NCI-H1092 (cell line): ENCODE measurements at regions not wholly inside any gene's neighbourhood (a gene's known extent, or its start where the extent isn't known, plus 50 kb on each side); places are given as distances from the start of the nearest gene placed in this dataset.

Experiments used
- DNase-seq: peaks from one replicate; lab custom pipeline; 2025; lab: John Stamatoyannopoulos, UW

DNA sequence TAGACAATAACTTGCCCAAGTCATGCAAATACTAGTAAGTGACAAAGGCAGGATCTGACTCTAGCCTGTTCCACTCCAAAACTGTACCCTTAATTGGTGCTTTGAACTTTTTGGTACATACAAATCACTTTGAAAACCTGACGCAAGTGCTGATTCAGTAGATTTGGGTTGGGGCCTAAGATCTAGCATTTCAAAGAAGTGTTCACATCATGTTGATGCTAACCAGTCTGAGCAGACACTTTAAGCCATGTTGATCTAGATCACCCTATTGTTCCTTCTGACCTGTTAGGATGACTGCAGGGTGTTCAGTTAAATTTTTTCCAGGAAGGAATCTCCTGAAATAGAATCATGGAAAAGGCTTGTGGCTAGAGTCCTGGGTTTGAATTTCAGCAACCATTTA lies 57.7 kb upstream of the CPEB4 start:
- no peak for DNase-seq

DNA sequence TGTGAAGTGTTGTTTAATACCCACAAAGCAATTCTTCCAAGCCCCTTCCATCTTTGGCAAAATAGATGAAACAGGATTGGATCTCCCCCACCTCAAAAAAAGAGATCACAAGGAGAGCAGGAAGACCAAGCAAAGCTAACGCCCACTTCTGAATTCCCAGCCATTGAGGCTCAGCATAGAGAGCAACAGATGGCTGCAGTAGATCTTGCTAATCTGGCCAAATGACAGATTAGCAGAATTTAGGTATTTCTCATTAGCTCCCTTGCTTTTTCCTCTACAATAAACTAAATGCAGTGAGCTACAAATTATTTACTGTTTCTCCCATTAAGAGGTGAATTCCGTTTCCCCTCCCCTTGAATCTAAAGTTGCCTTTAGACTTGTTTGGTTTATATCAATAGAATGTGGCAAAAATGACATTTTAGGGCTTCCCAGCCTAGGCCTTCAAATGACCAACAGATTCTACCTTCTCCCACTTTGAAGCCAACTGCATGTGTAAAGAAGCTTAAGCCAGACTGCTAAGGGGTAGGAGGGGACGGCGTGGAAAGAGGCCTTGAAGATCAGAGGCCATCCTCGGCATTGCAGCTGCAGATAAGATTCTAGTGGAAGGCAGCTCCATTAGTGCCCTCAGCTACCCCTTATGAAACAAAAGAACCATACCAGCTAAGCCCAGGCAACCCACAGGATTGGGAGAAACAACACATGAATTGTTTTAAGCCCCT lies 56.8 kb upstream of the CPEB4 start:
- DNase-seq: no peak

DNA sequence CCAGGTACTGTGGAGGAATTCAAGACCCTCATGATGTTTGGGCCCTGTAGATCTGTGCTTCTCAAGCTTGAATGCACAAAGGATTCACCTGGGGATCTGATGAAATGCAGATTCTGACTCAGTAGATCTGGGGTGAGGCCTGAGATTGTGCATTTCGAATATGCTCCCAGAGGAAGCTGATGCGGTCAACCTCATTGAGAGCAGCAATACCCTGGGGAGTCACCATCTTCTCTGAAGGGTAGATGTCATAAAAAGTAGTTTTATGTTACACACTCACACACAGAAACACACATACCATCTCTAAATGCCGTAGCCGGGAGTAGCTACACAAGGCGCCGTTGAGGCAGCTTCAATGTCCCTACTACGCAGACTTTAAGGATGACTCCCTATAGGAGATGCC lies 55.8 kb upstream of the CPEB4 start:
- DNase-seq: no peak

DNA sequence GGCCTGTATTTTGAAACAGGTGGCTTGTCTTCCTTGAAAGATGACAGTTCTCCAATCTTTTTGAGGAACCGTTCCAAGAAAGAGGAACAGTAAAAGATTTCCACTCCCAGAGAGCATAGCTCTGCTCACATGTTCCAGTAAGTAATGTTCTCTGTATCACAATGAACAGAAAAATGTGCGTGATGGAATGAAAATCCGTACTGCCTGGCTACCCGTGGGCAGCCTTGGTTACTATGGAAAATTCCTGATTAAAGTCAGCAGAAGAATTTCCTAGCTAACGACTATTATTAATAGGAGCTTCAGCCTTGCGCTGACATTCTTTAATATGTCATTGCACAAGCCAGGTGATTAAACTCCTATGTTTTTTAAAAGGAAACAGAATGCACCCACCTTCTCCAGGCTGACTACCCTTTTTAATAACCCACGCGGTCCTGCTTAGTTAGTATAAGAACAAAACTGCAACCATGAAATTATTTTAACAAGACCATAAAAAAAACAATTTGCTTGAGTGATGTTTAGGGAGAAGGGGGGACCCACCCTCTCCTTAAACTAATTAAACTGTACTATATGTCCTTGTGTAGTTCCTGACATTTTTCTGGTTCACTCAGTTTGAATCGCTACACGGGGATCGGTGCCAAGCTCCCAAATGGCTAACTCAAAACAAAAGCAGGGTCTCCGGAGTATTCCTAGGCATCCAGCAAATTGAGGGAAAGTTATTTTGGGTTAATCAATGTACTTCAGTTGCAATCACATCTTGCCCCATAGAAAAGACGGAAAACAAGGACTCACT lies 54.8 kb upstream of the CPEB4 start:
- DNase-seq: no peak

DNA sequence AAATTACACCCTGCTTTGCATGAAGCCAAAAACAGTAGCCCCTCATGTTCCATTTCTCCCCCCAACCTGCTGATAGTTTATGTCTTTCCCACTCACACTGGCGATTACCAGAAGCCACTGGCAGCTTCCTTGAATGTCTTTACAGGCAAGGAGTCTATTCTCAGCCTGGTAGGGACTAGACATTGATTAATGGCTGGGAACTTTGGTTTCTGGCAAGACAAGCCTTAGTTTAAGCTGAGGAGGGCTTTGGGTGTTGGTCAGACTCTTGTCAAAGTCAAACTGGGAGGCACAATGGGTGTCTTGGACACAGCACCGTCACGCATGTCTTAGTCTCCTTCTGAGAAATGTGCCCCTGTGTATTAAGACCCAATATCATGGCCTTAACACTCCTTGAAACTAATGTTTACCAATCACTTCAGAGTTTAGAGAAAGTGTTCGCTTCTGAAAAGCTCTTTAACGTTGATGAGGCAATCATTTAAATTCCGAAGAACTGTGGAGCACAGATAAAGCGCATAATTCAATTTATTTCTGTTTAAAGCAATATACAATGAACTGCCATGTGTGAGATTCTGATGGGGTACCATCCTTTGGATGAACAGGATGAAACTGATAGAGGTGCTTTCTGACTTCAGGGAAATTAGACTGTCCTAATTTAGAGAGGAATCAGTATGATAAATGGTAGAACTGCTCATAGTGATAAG lies 53.9 kb upstream of the CPEB4 start:
- DNase-seq: no peak

DNA sequence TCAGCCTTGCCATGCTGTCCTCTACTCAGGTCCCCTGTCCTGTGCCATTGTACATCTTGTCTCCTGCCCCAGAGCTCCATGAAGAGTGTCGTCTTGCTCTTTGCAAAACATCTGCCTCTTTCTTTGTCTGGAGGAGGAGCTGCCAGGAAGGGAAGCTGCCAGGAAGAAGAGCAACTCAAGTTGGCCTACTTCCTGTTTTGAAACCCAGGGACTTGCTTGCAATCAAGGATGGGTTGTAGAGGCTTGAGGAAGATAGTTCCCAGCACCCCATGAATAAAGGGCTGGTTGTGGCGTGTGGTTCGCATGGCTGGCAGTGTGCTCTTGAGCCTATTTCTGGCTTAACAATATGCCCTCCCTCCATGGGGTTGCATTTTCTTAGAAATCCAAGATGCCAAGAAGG lies 53.0 kb upstream of the CPEB4 start:
- DNase-seq: no peak

DNA sequence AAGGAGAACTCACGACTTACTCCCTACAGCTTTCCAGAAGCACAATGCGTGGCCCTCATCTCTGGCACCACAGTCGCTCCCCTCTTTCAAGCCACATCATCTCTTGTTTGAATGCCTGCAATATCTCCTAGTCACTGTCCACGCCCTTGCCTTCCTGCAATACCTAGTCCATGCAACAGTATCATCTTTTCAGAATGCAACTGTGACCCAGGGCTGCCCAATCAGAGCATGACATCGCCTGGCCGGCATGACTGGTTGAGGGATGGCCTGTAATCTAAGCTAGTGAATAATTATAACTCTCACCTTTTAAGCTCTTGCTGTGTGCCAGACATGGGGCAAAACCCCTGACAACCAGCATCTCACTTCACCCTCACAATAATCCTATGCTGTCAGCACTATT lies 52.5 kb upstream of the CPEB4 start:
- DNase-seq: no peak

DNA sequence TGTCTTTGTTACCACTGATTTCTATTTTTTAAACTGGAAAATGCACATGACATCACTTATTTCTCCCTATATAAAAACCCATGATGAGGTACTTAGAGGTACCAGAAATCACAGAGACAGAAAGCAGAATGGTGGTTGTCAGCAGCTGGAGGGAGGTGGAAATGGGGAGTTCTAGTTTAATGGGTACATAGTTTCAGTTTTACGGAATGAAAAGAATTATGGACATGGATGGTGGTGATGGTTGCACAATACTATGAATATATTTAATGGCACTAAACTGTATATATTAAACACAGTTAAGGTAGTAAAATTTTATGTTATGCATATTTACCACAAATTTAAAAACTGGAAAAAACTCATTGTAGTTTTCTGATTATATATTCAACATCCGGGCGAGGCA lies 50.5 kb upstream of the CPEB4 start:
- no peak for DNase-seq
